GM20000 (cell line): ENCODE measurements at regions not wholly inside any gene's neighbourhood (a gene's known extent, or its start where the extent isn't known, plus 50 kb on each side); places are given as distances from the start of the nearest gene placed in this dataset.

Experiments
- DNase-seq: peaks from one replicate; pipeline ENCODE4 v3.0.0; 2012; ENCODE audit warnings: low spot score
- TF ChIP-seq, protein P1 (sequence below): IDR thresholded peaks from 2 replicates; pipeline ENCODE4 v1.5.1; 2012; ENCODE audit warnings: mild to moderate bottlenecking, control low read depth; ENCODE audit errors: extremely low read depth, missing control alignments

DNA sequence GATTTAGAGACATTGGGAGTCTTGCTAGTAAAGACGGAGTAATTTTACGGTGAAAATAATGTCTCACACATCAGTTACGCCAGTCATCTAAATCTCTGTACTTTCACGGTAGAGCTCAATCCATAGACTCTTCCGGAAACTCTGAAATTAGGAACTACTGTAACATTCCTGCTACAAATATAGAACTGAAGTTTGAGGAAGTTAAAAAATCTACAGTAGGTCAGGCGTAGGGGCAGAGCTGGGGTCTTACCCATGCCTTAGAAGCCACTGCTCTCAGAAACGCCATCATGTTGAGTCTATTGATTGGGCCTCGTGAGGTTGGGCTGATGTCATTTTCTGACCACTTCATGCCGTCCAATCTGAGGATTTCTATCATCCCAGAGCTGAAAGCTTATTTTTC lies 1029.8 kb upstream of the TMEM132C start:
- TF ChIP-seq, protein P1, sequence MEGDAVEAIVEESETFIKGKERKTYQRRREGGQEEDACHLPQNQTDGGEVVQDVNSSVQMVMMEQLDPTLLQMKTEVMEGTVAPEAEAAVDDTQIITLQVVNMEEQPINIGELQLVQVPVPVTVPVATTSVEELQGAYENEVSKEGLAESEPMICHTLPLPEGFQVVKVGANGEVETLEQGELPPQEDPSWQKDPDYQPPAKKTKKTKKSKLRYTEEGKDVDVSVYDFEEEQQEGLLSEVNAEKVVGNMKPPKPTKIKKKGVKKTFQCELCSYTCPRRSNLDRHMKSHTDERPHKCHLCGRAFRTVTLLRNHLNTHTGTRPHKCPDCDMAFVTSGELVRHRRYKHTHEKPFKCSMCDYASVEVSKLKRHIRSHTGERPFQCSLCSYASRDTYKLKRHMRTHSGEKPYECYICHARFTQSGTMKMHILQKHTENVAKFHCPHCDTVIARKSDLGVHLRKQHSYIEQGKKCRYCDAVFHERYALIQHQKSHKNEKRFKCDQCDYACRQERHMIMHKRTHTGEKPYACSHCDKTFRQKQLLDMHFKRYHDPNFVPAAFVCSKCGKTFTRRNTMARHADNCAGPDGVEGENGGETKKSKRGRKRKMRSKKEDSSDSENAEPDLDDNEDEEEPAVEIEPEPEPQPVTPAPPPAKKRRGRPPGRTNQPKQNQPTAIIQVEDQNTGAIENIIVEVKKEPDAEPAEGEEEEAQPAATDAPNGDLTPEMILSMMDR: no peak
- DNase-seq: no peak

DNA sequence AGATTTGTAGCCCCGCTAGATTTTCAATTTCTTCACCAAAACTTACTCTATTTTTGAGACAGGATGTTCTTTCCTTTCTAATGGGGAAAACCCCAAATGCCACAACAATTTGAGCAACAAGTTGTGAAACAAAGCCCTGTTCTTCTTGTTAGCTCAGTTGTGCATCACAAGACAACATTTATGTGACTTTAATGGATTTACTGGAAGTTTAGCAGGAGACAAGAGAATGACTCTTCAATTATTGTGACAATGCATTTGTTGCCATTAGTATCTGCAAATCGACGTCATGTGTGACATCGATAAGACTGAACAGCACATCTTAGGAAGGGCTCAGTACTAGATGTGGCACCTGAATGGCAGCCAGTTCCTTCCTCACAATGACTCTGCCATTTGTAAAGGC lies 1028.9 kb upstream of the TMEM132C start:
- TF ChIP-seq, protein P1: no peak
- no peak for DNase-seq

DNA sequence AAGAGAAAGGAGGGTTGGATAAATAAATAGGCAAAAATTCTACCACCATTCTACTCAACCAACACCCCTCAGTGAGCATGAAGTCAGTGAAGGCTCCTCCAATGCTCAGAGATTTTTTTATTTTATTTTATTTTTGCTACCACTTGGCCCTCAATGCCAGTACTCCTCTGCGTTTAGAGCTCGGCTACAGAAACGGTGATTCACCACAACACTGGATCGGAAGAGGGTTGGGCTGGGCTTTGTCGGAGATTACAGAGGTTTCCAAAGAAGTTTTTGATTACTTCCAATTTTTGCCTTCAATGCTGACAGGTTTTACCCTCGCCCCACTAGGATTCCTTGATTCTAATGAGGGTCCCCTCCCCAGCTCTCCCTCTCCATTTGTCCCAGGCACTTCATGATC lies 1027.2 kb upstream of the TMEM132C start:
- no peak for DNase-seq
- TF ChIP-seq, protein P1: no peak

DNA sequence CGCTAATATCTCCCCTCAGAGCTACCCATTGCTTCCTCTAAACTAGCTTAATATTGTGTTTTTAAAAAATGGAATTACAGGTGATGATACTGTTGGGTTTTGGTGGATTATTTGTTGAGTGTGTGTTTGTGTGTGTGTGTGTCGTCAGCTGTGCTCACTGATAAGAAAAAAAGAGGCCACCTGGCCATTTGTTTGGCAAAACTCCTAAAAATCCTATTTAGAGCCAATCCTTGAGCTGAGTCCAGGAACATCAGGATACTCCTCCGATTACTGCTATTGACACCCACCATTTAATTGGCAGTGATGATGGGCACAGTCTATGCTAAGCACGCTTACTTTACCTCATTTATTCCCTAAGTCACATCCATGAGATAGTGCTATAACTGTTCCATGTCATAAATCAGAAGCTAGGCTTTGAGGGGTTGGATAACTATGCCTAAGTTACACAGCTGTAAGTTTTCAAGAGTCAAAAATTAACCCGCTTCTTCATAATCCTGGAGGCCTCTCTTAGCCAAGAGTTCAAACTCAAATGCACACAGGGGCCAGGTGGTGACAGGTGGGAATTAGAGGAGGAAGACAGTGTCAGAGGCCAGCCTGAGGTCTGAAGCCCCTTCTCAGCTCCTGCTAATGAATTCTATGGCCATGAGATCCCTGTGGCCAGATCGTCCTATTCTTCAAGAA lies 1026.6 kb upstream of the TMEM132C start:
- TF ChIP-seq, protein P1: no peak
- no peak for DNase-seq

DNA sequence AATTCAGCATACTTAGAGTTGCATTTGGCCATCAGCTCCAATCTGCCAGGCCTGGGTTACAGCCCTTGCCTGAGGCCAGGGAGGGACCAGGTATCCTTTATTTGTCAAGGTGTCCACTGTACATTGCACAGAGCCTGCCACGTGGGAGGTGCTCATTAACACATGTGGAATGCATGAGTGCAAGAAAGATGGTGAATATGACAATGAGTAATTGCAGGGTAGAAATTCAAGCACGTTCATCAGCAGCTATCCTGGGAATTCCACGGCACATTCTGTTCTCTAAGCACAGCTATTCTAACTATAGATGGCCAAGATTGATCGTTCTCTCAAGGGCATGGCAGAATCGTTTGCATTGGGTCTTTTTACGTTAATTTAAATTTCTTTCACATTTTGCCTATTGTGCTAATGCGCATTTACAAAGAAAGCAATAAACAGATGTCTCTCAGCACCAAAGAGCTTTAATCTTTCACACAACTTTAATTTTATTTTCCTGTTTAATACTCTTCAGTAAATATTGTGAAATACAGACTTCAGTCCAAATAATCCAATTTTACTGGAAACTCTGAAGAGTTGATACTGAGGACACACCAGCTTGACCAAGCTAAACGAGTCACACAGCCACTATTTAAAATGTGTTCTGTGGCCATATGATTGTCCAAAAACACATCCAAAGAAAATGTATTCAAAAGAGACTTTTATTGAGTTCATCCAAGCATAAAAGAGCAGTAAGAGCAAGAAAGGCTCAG lies 1025.7 kb upstream of the TMEM132C start:
- TF ChIP-seq, protein P1: no peak
- no peak for DNase-seq

DNA sequence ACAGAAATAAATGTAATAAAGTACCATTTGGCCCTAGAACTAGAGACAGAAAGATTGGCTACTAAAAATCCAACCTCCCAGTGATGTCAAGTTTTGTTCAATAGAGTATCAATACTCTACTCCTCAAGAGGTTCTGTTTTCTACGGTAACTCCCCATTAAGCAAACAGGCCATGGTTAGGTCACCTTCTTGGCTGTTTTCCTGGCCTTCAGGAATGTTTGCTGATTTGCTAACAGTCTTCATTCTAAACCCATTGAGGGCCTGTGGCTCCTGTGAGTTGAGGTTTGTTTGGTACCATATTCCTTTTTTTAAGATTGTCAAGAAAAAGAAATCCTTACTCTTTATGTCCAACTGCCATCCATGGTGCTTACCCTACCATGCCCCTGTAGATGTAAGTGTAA lies 1022.0 kb upstream of the TMEM132C start:
- TF ChIP-seq, protein P1: no peak
- no peak for DNase-seq

DNA sequence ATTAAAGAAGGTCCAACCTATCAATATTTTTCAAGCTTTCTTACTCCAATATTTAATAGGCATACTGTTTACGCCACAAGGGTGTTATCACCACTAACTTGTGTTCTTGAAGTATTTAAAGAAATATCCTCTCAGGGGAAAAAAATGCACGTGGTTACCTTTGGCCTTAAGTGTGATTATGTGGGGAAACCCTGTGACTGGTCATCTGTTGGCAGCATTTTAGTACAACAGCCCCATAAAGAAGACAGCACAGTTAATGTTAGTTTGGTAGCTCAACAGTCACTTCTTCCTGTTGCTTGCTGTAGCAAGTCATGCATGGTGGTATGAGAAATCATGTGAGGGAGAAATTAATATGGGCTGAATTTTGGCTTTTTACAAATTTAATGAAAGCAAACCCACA lies 1021.5 kb upstream of the TMEM132C start:
- TF ChIP-seq, protein P1: no peak

More for the DNA sequence above, 1021.5 kb upstream of the TMEM132C start:
- no peak for DNase-seq
